Activated CD8-positive, alpha-beta memory T cell treated with anti-CD3 and anti-CD28 coated beads, Interleukin-2, amount 50 U/mL, for 1 hour (primary cell): ENCODE measurements at regions not wholly inside any gene's neighbourhood (a gene's known extent, or its start where the extent isn't known, plus 50 kb on each side); places are given as distances from the start of the nearest gene placed in this dataset.

Experiments used
- DNase-seq: peaks from one replicate; pipeline ENCODE4 v3.0.0-alpha.2; 2020; ENCODE audit errors: extremely low read depth

GRCh38 chr13:29903543-29903942, 53.1 kb upstream of the UBL3 start:
- no peak for DNase-seq

GRCh38 chr13:29902632-29903305, 52.4 kb upstream of the UBL3 start:
- no peak for DNase-seq

GRCh38 chr13:29901710-29902631, 51.6 kb upstream of the UBL3 start:
- no peak for DNase-seq
